Kidney (tissue), 13 donors: ENCODE measurements at regions not wholly inside any gene's neighbourhood (a gene's known extent, or its start where the extent isn't known, plus 50 kb on each side); places are given as distances from the start of the nearest gene placed in this dataset.

ENCODE experiments used
- DNase-seq, 5 donors: peaks; one replicate each; pipeline ENCODE4 v3.0.0-alpha.2; 2013 to 2020
- FAIRE-seq: peaks from 2 replicates; lab custom pipeline; 2012; peaks lifted over from hg19 to GRCh38; lab: Jason Lieb, UNC
- H3K27ac ChIP-seq, 2 donors: one replicate each; pipeline ENCODE4 v1.7.0; 2013; ENCODE audit warnings: low read depth in 2 of 2, low read length in 2 of 2, inconsistent platforms in 1 of 2
- H3K27me3 ChIP-seq: one replicate; pipeline ENCODE4 v1.7.1; 2013; ENCODE audit warnings: low read length, inconsistent platforms; ENCODE audit not compliant: control insufficient read depth, insufficient read depth
- H3K36me3 ChIP-seq, 3 donors: one replicate each; pipeline versions ENCODE4 v1.7.0 to v1.7.1; 2013; ENCODE audit warnings: low read length in 3 of 3, control low read depth in 1 of 3, inconsistent platforms in 1 of 3; ENCODE audit not compliant: insufficient read depth in 3 of 3, control insufficient read depth in 2 of 3
- H3K4me1 ChIP-seq, 3 donors: one replicate each; pipeline versions ENCODE4 v1.7.0 to v1.7.1; 2013; ENCODE audit warnings: low read length in 3 of 3, inconsistent platforms in 1 of 3, low read depth in 1 of 3; ENCODE audit not compliant: control insufficient read depth in 2 of 3, insufficient read depth in 2 of 3
- H3K4me3 ChIP-seq, 3 donors: one replicate each; pipeline versions ENCODE4 v1.7.0 to v1.8.1; 2013; ENCODE audit warnings: low read length in 3 of 3, control low read depth in 1 of 3, inconsistent platforms in 1 of 3
- H3K9ac ChIP-seq, 3 donors: one replicate each; pipeline versions ENCODE4 v1.7.0 to v1.7.1; 2013; ENCODE audit warnings: low read length in 3 of 3, control low read depth in 1 of 3, inconsistent platforms in 1 of 3
- H3K9me3 ChIP-seq, 3 donors: one replicate each; pipeline versions ENCODE4 v1.7.0 to v1.7.1; 2013; ENCODE audit warnings: low read length in 3 of 3, control low read depth in 1 of 3, inconsistent platforms in 1 of 3; ENCODE audit not compliant: control insufficient read depth in 2 of 3, insufficient read depth in 1 of 3
- intact Hi-C: fragments of 100-400 bp; cut with DNase I; formaldehyde crosslinking; loops from one replicate; pipeline ENCODE4 v1.11.1; 2022
- TF ChIP-seq, protein P1 (sequence below): IDR thresholded peaks from 3 replicates; pipeline ENCODE4 v1.5.1; 2012; ENCODE audit warnings: mild to moderate bottlenecking, moderate library complexity, borderline replicate concordance; ENCODE audit not compliant: insufficient read depth; ENCODE audit errors: extremely low read depth
- donor health status: control.
- donor health status: control.
- donor health status: control.
- donor health status: control.
- donor health status: control.
- donor health status: DM: yes; HTN: yes; CAD: no.
- donor health status: Normal renal cell carcinoma (clear cell type).

DNA sequence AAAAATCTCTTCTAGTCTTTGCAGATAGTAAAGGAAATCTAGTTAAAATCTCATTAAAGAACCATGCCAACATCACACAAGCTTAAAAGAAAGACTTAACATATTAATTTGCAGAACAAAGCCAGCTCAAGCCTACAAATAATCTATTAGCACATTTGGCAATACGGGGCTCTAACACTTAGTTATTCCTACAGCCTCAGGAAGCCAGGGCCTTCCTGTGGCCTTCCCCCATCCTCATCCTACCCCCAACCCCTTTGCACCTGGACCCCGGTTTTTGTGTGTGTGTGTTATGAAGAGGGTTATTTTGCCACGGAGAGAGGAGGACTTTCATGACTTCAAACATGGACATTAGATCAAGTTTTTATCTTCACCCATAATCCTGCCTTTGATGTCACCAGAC is 64.6 kb downstream of the FOXB2 start:
- FAIRE-seq = no peak

DNA sequence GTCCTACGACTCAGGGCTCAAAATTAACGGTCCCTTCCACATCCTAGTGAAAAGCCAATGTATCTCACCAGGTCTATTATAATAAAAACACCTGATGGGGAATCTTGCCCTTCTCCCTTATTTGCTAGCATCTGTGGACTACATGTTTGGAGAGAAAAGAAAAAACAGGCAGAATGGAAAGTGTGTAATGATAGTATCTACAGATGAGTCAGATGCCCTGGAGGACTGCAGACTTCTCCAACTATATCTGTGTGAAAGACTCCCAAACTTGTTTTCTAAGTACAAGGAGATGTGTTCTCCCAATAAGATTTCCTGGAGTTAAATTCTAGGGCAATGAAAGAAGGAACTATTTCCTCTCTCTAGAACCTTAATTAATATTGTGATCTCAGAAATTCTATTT is 66.0 kb downstream of the FOXB2 start:
- TF ChIP-seq, protein P1, sequence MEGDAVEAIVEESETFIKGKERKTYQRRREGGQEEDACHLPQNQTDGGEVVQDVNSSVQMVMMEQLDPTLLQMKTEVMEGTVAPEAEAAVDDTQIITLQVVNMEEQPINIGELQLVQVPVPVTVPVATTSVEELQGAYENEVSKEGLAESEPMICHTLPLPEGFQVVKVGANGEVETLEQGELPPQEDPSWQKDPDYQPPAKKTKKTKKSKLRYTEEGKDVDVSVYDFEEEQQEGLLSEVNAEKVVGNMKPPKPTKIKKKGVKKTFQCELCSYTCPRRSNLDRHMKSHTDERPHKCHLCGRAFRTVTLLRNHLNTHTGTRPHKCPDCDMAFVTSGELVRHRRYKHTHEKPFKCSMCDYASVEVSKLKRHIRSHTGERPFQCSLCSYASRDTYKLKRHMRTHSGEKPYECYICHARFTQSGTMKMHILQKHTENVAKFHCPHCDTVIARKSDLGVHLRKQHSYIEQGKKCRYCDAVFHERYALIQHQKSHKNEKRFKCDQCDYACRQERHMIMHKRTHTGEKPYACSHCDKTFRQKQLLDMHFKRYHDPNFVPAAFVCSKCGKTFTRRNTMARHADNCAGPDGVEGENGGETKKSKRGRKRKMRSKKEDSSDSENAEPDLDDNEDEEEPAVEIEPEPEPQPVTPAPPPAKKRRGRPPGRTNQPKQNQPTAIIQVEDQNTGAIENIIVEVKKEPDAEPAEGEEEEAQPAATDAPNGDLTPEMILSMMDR = no peak
- FAIRE-seq (no peak), DNase-seq (no peak)
- no peaks in the 10 kb centered on the region for H3K9me3 ChIP-seq
- H3K27ac ChIP-seq = no peak overlapping the region
- no peaks in the 10 kb centered on the region for H3K36me3 ChIP-seq
- H3K9ac ChIP-seq = no peak overlapping the region
- H3K4me1 ChIP-seq = no peaks in the 10 kb centered on the region
- H3K4me3 ChIP-seq = no peak overlapping the region
- intact Hi-C loops = no loop called here
- no peaks in the 10 kb centered on the region for H3K27me3 ChIP-seq

More for the DNA sequence above, 64.6 kb downstream of the FOXB2 start:
- H3K9me3 ChIP-seq = no peaks in the 10 kb centered on the region
- intact Hi-C loops = no loop called here
- TF ChIP-seq, protein P1 = no peak
- H3K4me3 ChIP-seq = no peak overlapping the region
- H3K36me3 ChIP-seq = no peaks in the 10 kb centered on the region
- no peak overlapping the region for H3K27ac ChIP-seq
- H3K9ac ChIP-seq = no peak overlapping the region
- H3K4me1 ChIP-seq = no peaks in the 10 kb centered on the region
- H3K27me3 ChIP-seq = no peaks in the 10 kb centered on the region
- no peak for DNase-seq

DNA sequence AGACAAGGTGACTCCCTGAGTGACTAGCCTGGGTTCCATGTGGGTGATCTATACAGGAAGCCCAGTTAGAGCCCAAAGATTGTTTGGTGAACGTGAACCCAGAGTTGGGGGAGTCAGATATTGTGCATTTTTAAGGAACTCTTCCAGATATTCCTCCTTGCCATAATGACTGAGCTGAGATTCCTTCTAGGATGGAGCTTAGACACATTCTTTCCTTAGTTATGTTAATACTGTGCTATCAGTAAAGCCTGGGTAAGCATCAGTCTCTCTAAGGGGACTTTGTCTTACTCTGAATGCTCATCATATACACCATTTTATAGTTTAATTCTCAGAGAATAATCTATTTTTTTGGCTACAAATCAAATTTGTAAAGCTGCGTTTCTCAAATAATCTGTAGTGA is 68.1 kb downstream of the FOXB2 start:
- H3K4me1 ChIP-seq = no peaks in the 10 kb centered on the region
- H3K36me3 ChIP-seq = no peaks in the 10 kb centered on the region
- no peak overlapping the region for H3K27ac ChIP-seq
- no peak overlapping the region for H3K4me3 ChIP-seq
- no peak for DNase-seq
- no peaks in the 10 kb centered on the region for H3K27me3 ChIP-seq
- intact Hi-C loops = no loop called here
- FAIRE-seq = no peak
- H3K9ac ChIP-seq = no peak overlapping the region
- TF ChIP-seq, protein P1 = no peak
- no peaks in the 10 kb centered on the region for H3K9me3 ChIP-seq

DNA sequence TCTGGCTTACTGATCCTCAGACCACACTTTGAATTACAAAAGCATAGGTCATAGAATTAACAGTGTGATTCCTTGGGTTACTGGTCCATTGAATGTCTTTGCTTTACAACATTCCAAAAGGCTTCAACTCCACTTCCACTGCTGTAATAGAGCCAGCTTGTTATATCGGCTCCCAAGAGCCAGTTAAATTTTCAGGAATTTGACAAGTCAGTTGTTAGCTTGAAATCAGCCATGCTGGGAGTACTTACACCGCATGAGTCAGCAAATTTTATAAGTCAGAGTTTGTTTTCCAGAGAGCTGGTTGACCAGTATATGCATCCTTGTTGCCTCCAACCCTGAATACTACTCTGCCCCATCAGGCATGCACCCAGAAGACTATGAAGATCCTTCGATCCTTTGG is 73.1 kb downstream of the FOXB2 start:
- FAIRE-seq (no peak), DNase-seq (peak in 2 of 5 donors; percentile 29 to 67)
- TF ChIP-seq, protein P1 = no peak
- Histone ChIP-seq H3K9me3 (no peaks in the 10 kb centered on the region), H3K4me1 (no peaks in the 10 kb centered on the region), H3K4me3 (no peak overlapping the region), H3K27ac (no peak overlapping the region), H3K9ac (no peak overlapping the region), H3K27me3 (no peaks in the 10 kb centered on the region), H3K36me3 (no peaks in the 10 kb centered on the region)
- intact Hi-C loops = no loop called here
